Keratinocyte (primary cell): ENCODE measurements at regions not wholly inside any gene's neighbourhood (a gene's known extent, or its start where the extent isn't known, plus 50 kb on each side); places are given as distances from the start of the nearest gene placed in this dataset.

ENCODE experiments used
- DNase-seq: peaks from one replicate; pipeline ENCODE4 v3.0.0-alpha.2; 2011; ENCODE audit warnings: low read depth, missing footprints, low spot score
- FAIRE-seq: peaks from 2 replicates; lab custom pipeline; 2011; peaks lifted over from hg19 to GRCh38; lab: Jason Lieb, UNC
- H2AFZ ChIP-seq: 2 replicates; pipeline ENCODE4 v1.6.0; 2012; ENCODE audit warnings: low read length, control low read depth, inconsistent platforms; ENCODE audit not compliant: control insufficient read depth
- H3K27ac ChIP-seq: 2 replicates; pipeline ENCODE4 v1.5.1; 2011; ENCODE audit warnings: low read length; ENCODE audit not compliant: control insufficient read depth, insufficient read depth
- H3K27me3 ChIP-seq: 3 replicates; pipeline ENCODE4 v1.6.0; 2011; ENCODE audit warnings: low read length; ENCODE audit not compliant: control insufficient read depth, insufficient read depth; ENCODE audit errors: extremely low read depth
- H3K36me3 ChIP-seq, 2 experiments: 2 replicates in 1 of 2; 3 replicates in 1 of 2; pipeline ENCODE4 v1.5.1; 2011; ENCODE audit warnings: low read length in 2 of 2, mild to moderate bottlenecking in 1 of 2; ENCODE audit not compliant: control insufficient read depth in 2 of 2, insufficient read depth in 2 of 2; ENCODE audit errors: extremely low read depth in 1 of 2
- H3K4me1 ChIP-seq: 3 replicates; pipeline ENCODE4 v1.5.1; 2011; ENCODE audit warnings: low read length; ENCODE audit not compliant: control insufficient read depth, insufficient read depth; ENCODE audit errors: extremely low read depth
- H3K4me2 ChIP-seq: 3 replicates; pipeline ENCODE4 v1.6.0; 2011; ENCODE audit warnings: low read depth, low read length; ENCODE audit not compliant: control insufficient read depth, insufficient read depth; ENCODE audit errors: extremely low read depth
- H3K4me3 ChIP-seq, 3 experiments: fragments of 200-600 bp in 1 of 3; sonication (generic) in 1 of 3; 2 replicates in 2 of 3; 3 replicates in 1 of 3; pipeline ENCODE4 v1.5.1; 2011 to 2016; ENCODE audit warnings: low read length in 3 of 3, mild to moderate bottlenecking in 3 of 3, control low read depth in 2 of 3, inconsistent platforms in 1 of 3, low read depth in 1 of 3, mixed read lengths in 1 of 3, mixed run types in 1 of 3, moderate library complexity in 1 of 3; ENCODE audit not compliant: control insufficient read depth in 2 of 3, insufficient read depth in 2 of 3; ENCODE audit errors: extremely low read depth in 1 of 3
- H3K79me2 ChIP-seq: 2 replicates; pipeline ENCODE4 v1.6.0; 2012; ENCODE audit warnings: low read length; ENCODE audit not compliant: control insufficient read depth, insufficient read depth
- H3K9ac ChIP-seq: 3 replicates; pipeline ENCODE4 v1.6.0; 2011; ENCODE audit warnings: low read length; ENCODE audit not compliant: control insufficient read depth, insufficient read depth; ENCODE audit errors: extremely low read depth
- H3K9me1 ChIP-seq: 3 replicates; pipeline ENCODE4 v1.6.0; 2011; ENCODE audit warnings: low read length; ENCODE audit not compliant: control insufficient read depth, insufficient read depth; ENCODE audit errors: extremely low read depth
- H3K9me3 ChIP-seq: 2 replicates; pipeline ENCODE4 v1.5.1; 2012; ENCODE audit warnings: low read depth, low read length; ENCODE audit not compliant: control insufficient read depth
- H4K20me1 ChIP-seq: 3 replicates; pipeline ENCODE4 v1.6.0; 2011; ENCODE audit warnings: low read length; ENCODE audit not compliant: control insufficient read depth, insufficient read depth; ENCODE audit errors: extremely low read depth
- CTCF ChIP-seq, 3 experiments: IDR thresholded peaks in 1 of 3; conservative IDR thresholded peaks in 1 of 3; optimal IDR thresholded peaks in 1 of 3; 2 replicates in 2 of 3; 3 replicates in 1 of 3; pipeline versions ENCODE3 to v1.5.1; 2011; ENCODE audit warnings: low read length in 3 of 3, mild to moderate bottlenecking in 3 of 3, moderate library complexity in 2 of 3, control low read depth in 1 of 3, inconsistent platforms in 1 of 3; ENCODE audit not compliant: insufficient read depth in 2 of 3; ENCODE audit errors: extremely low read depth in 1 of 3
- EZH2 ChIP-seq: IDR thresholded peaks from one replicate; pipeline ENCODE4 v1.6.1; 2012; ENCODE audit warnings: inconsistent platforms, mild to moderate bottlenecking, low read length, moderate library complexity
- dilution Hi-C: fragments of 300-500 bp; cut with MboI; formaldehyde crosslinking; loops from one replicate; pipeline ENCODE4 v1.7.0; 2020; ENCODE audit warnings: low sequenced_read_pairs; ENCODE audit not compliant: extremely low pct_ligation_motif_present

GRCh38 chr2:221142341-221142740 lies 429.8 kb downstream of the EPHA4 start:
- Histone ChIP-seq H3K4me1 (no peaks in the 10 kb centered on the region), H4K20me1 (no peaks in the 10 kb centered on the region), H3K79me2 (no peaks in the 10 kb centered on the region), H3K36me3 (no peaks in the 10 kb centered on the region), H3K9me1 (no peaks in the 10 kb centered on the region), H3K27me3 (no peaks in the 10 kb centered on the region), H3K4me3 (no peak overlapping the region), H3K27ac (no peak overlapping the region), H3K9me3 (no peaks in the 10 kb centered on the region), H3K4me2 (no peak overlapping the region), H2AFZ (no peak overlapping the region), H3K9ac (no peak overlapping the region)
- dilution Hi-C loops, result no loop called here
- TF ChIP-seq EZH2, result no peak
- TF ChIP-seq CTCF (optimal IDR thresholded peaks at IDR 0.05 in 1 of 3, IDR thresholded peaks at IDR 0.05 in 1 of 3, conservative IDR thresholded peaks at IDR 0.05 in 1 of 3; ENCODE audit: extremely low read depth in 1 of 3, insufficient read depth in 2 of 3, low read length in 3 of 3), result no peak
- no peak for DNase-seq
- FAIRE-seq, result no peak

GRCh38 chr2:221143231-221143630 lies 428.9 kb downstream of the EPHA4 start:
- H3K79me2 ChIP-seq, result no peaks in the 10 kb centered on the region
- no peaks in the 10 kb centered on the region for H3K4me1 ChIP-seq
- no peak for FAIRE-seq
- H3K9me1 ChIP-seq, result no peaks in the 10 kb centered on the region
- no peak overlapping the region for H2AFZ ChIP-seq
- H3K4me2 ChIP-seq, result no peak overlapping the region
- H3K27me3 ChIP-seq, result no peaks in the 10 kb centered on the region
- no peak overlapping the region for H3K9ac ChIP-seq
- H4K20me1 ChIP-seq, result no peaks in the 10 kb centered on the region
- TF ChIP-seq CTCF (optimal IDR thresholded peaks at IDR 0.05 in 1 of 3, IDR thresholded peaks at IDR 0.05 in 1 of 3, conservative IDR thresholded peaks at IDR 0.05 in 1 of 3; ENCODE audit: extremely low read depth in 1 of 3, insufficient read depth in 2 of 3, low read length in 3 of 3) (no peak), EZH2 (no peak)
- dilution Hi-C loops, result no loop called here
- no peak overlapping the region for H3K27ac ChIP-seq
- no peaks in the 10 kb centered on the region for H3K9me3 ChIP-seq
- no peaks in the 10 kb centered on the region for H3K36me3 ChIP-seq
- DNase-seq, result no peak
- H3K4me3 ChIP-seq, result no peak overlapping the region
